ENCODE measurements at regions not wholly inside any gene's neighbourhood (a gene's known extent, or its start where the extent isn't known, plus 50 kb on each side); places are given as distances from the start of the nearest gene placed in this dataset.

DNA sequence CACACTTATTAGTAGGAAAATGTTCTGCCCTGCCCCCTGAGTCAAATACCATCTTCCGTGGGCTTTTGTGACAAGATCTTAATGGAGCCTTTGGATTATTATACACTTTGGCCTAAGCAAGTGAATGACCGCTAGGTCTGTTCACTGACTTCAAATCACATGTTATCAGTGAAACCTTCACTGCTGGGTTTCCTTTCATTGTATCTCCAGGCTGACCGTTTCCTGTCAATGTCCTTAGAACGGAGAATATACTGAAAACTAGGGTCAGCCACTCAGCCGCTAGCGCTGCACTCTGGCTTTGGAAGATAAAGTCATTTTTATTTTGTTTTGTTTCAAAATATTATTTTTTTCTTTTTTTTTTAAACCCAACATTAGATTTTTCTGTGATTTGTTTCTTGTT is 107.0 kb upstream of the TLL1 start:
- H3K56ac ChIP-seq (ENCODE audit: insufficient read length, low read depth, low read length) = no peak overlapping the region
- no peak overlapping the region for H3K14ac ChIP-seq (ENCODE audit: insufficient read depth, low read length)
- H4K5ac ChIP-seq (ENCODE audit: insufficient read length, low read depth, low read length) = no peak overlapping the region
- H3K23me2 ChIP-seq (ENCODE audit: insufficient read length, low read depth, low read length, poor library complexity, severe bottlenecking) = no peaks in the 10 kb centered on the region
- H3K4me1 ChIP-seq (ENCODE audit: insufficient read depth, low read length) = no peaks in the 10 kb centered on the region
- H3K27ac ChIP-seq (ENCODE audit: insufficient read length, low read depth, low read length) = no peak overlapping the region
- no peak overlapping the region for H3T11ph ChIP-seq (ENCODE audit: low read length)
- WGBS (ENCODE audit: extremely low coverage, insufficient read length, low lambda C conversion rate) = no CpG with 5 or more reads among the region's 6 CpGs
- TF ChIP-seq, protein P1, sequence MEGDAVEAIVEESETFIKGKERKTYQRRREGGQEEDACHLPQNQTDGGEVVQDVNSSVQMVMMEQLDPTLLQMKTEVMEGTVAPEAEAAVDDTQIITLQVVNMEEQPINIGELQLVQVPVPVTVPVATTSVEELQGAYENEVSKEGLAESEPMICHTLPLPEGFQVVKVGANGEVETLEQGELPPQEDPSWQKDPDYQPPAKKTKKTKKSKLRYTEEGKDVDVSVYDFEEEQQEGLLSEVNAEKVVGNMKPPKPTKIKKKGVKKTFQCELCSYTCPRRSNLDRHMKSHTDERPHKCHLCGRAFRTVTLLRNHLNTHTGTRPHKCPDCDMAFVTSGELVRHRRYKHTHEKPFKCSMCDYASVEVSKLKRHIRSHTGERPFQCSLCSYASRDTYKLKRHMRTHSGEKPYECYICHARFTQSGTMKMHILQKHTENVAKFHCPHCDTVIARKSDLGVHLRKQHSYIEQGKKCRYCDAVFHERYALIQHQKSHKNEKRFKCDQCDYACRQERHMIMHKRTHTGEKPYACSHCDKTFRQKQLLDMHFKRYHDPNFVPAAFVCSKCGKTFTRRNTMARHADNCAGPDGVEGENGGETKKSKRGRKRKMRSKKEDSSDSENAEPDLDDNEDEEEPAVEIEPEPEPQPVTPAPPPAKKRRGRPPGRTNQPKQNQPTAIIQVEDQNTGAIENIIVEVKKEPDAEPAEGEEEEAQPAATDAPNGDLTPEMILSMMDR (conservative IDR thresholded peaks at IDR 0.05) = no peak
- H3K9ac ChIP-seq (ENCODE audit: extremely low read depth, insufficient read length, low read length) = no peak overlapping the region
- H4K20me1 ChIP-seq (ENCODE audit: control insufficient read depth, insufficient read depth, insufficient read length) = no peaks in the 10 kb centered on the region
- Mint-ChIP-seq H3K9me3 (no peaks in the 10 kb centered on the region; a peak in 1 of 5 replicates), H3K27me3 (ENCODE audit: low read depth) (no peaks in the 10 kb centered on the region), H3K27ac (no peak overlapping the region), H3K4me1 (peaks cover 12 to 14% of the 10 kb centered on the region in 2 experiments; a peak in 3 of 4 replicates), H3K36me3 (ENCODE audit: insufficient read depth in 1 of 3, low read depth in 3 of 3) (no peaks in the 10 kb centered on the region; a peak in 1 of 7 replicates), H3K4me3 (no peak overlapping the region)
- H3K18ac ChIP-seq (ENCODE audit: insufficient read length, low read depth, low read length) = no peak overlapping the region
- H2BK15ac ChIP-seq (ENCODE audit: low read depth, low read length) = no peak overlapping the region
- no peak overlapping the region for H2BK20ac ChIP-seq (ENCODE audit: low read depth, low read length, poor library complexity, severe bottlenecking)
- no peaks in the 10 kb centered on the region for H3K9me3 ChIP-seq (ENCODE audit: control insufficient read depth, low read depth, low read length)
- no peak overlapping the region for H2AFZ ChIP-seq (ENCODE audit: low read length)
- H2BK12ac ChIP-seq (ENCODE audit: insufficient read length, low read depth, low read length) = no peak overlapping the region
- H2AK5ac ChIP-seq (ENCODE audit: insufficient read length, low read length) = no peak overlapping the region
- H4K91ac ChIP-seq (ENCODE audit: insufficient read length, low read depth, low read length) = no peak overlapping the region
- no peak overlapping the region for H2BK5ac ChIP-seq (ENCODE audit: insufficient read length, low read length)
- H3K4ac ChIP-seq (ENCODE audit: low read depth, low read length) = no peak overlapping the region
- H3K27me3 ChIP-seq (ENCODE audit: insufficient read depth, low read length) = no peaks in the 10 kb centered on the region
- no peak for DNase-seq
- no peak overlapping the region for H4K8ac ChIP-seq (replicated peaks; ENCODE audit: insufficient read length, low read depth, low read length)
- H3K4me2 ChIP-seq (ENCODE audit: insufficient read depth, insufficient read length, low read length) = no peak overlapping the region
- no peak overlapping the region for H3K23ac ChIP-seq (ENCODE audit: insufficient read length, low read depth, low read length)
- no peaks in the 10 kb centered on the region for H3K79me1 ChIP-seq (ENCODE audit: insufficient read depth, low read depth, low read length, poor library complexity, severe bottlenecking)
- no peaks in the 10 kb centered on the region for H3K79me2 ChIP-seq (ENCODE audit: insufficient read depth, low read length)
- no peak overlapping the region for H2BK120ac ChIP-seq (ENCODE audit: low read depth, low read length, poor library complexity, severe bottlenecking)

Measured in H9 (cell line).